Coronary artery (tissue), 2 donors: ENCODE measurements at regions not wholly inside any gene's neighbourhood (a gene's known extent, or its start where the extent isn't known, plus 50 kb on each side); places are given as distances from the start of the nearest gene placed in this dataset.

ENCODE experiments used
- DNase-seq: peaks from one replicate; pipeline ENCODE4 v3.0.0-alpha.2; 2017; ENCODE audit warnings: low spot score
- H3K27ac ChIP-seq, 2 donors: fragments of 200-600 bp; sonication (generic); one replicate each; pipeline ENCODE4 v1.5.1; 2016 to 2019
- H3K4me3 ChIP-seq: fragments of 200-600 bp; sonication (generic); 2 replicates; pipeline ENCODE4 v1.5.1; 2016; ENCODE audit warnings: mild to moderate bottlenecking, moderate library complexity
- TF ChIP-seq, protein P1 (sequence below): fragments of 200-600 bp; sonication (generic); IDR thresholded peaks from one replicate; pipeline ENCODE4 v1.5.1; 2019; ENCODE audit warnings: antibody characterized with exemption

- TF ChIP-seq, protein P1, sequence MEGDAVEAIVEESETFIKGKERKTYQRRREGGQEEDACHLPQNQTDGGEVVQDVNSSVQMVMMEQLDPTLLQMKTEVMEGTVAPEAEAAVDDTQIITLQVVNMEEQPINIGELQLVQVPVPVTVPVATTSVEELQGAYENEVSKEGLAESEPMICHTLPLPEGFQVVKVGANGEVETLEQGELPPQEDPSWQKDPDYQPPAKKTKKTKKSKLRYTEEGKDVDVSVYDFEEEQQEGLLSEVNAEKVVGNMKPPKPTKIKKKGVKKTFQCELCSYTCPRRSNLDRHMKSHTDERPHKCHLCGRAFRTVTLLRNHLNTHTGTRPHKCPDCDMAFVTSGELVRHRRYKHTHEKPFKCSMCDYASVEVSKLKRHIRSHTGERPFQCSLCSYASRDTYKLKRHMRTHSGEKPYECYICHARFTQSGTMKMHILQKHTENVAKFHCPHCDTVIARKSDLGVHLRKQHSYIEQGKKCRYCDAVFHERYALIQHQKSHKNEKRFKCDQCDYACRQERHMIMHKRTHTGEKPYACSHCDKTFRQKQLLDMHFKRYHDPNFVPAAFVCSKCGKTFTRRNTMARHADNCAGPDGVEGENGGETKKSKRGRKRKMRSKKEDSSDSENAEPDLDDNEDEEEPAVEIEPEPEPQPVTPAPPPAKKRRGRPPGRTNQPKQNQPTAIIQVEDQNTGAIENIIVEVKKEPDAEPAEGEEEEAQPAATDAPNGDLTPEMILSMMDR, result no peak
- no peak for DNase-seq
- Histone ChIP-seq H3K27ac (no peak overlapping the region), H3K4me3 (no peak overlapping the region)
These were observed 901.4 kb downstream of the EFNB2 start for GRCh38 chr13:105634059-105634458.

GRCh38 chr13:105630431-105630830 lies 905.0 kb downstream of the EFNB2 start:
- TF ChIP-seq, protein P1, result no peak
- no peak overlapping the region for H3K4me3 ChIP-seq
- no peak for DNase-seq
- H3K27ac ChIP-seq, result no peak overlapping the region

- TF ChIP-seq, protein P1, result no peak
- peak overlapping the region; percentile 10 for H3K4me3 ChIP-seq
- peak; percentile 76 for DNase-seq
- peak overlapping the region; percentile 63 to 71 for H3K27ac ChIP-seq
These were observed 908.2 kb downstream of the EFNB2 start for GRCh38 chr13:105627270-105627669.

GRCh38 chr13:105625691-105626090 lies 909.8 kb downstream of the EFNB2 start:
- DNase-seq, result no peak
- no peak overlapping the region for H3K4me3 ChIP-seq
- no peak overlapping the region for H3K27ac ChIP-seq
- TF ChIP-seq, protein P1, result no peak

DNA sequence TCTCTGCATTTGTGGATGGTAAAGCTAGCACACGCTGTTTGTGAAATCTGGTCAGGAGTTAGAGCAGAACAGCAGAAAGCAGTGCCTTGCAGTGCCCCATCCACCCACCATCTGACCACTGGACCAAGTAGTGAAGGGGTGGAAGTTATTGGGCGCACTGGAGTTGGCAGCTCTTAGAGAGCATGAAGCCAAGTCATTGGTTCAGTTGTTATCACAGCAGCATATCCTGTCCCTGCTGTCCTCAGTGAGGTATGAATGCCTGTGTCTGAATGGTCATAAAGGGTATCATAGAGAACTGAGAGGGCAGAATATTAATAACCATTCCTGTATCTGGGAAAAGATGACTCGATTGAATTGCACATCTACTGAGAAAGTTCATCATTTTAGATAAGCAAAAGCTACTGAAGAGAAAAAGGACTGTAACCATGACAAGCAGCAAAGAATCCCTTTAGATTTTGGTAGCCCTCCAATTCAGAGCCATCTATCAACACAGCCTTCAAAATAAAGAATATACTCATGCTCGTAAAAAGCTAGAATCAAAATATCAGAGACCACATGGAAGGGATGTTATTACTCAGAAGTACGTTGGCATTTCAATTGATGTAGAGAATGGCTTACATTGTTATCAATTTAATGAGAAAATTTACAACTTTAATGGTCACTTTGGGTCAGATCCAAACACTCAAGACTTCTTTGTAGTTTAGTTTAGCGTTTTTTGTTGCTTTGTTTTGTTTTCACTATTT lies 919.0 kb downstream of the EFNB2 start:
- Histone ChIP-seq H3K27ac (no peak overlapping the region), H3K4me3 (no peak overlapping the region)
- no peak for DNase-seq
- TF ChIP-seq, protein P1, result no peak

DNA sequence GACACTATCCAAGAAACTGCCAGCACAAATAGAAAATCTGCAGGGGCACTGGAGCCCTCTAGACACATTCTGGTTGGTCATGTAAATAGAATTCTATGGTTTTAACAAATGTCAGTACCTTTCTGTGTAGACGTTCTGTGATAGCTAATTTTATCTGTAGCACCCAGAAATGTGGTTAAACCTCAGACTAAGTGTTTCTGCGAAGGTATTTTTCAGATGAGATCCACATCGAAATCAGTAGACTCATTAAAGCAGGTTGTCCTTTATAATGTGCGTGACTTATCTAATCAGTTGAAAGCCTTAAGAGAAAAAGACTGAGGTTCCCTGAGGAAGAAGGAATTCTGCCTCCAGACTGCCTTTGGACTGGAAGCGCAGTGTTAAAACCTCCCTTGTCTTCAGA lies 922.9 kb downstream of the EFNB2 start:
- no peak for DNase-seq
- Histone ChIP-seq H3K27ac (no peak overlapping the region), H3K4me3 (no peak overlapping the region)
- TF ChIP-seq, protein P1, result no peak

GRCh38 chr13:105611424-105611823 lies 924.0 kb downstream of the EFNB2 start:
- no peak overlapping the region for H3K27ac ChIP-seq
- no peak for DNase-seq
- H3K4me3 ChIP-seq, result no peak overlapping the region
- TF ChIP-seq, protein P1, result no peak
